ENCODE measurements at regions not wholly inside any gene's neighbourhood (a gene's known extent, or its start where the extent isn't known, plus 50 kb on each side); places are given as distances from the start of the nearest gene placed in this dataset.
"Not testable (repeated sequence)": the region's sequence is repeated elsewhere in the genome, so short reads cannot be mapped to it uniquely, and the experiment has no call there.

- no peak for DNase-seq
Measured at GRCh38 chr6:100322886-100323285, 141.8 kb downstream of the SIM1 start.

GRCh38 chr6:100320686-100321085 is 144.0 kb downstream of the SIM1 start:
- DNase-seq: no peak

GRCh38 chr6:100317031-100317430 is 147.7 kb downstream of the SIM1 start:
- DNase-seq: no peak

GRCh38 chr6:100314186-100314585 is 150.5 kb downstream of the SIM1 start:
- DNase-seq: no peak

GRCh38 chr6:100311707-100312251 is 152.9 kb downstream of the SIM1 start:
- no peak for DNase-seq

- no peak for DNase-seq
Measured at GRCh38 chr6:100309174-100309573, 155.5 kb downstream of the SIM1 start.

GRCh38 chr6:100307561-100307960 is 157.2 kb downstream of the SIM1 start:
- no peak for DNase-seq

- no peak for DNase-seq
Measured at GRCh38 chr6:100305209-100305869, 159.4 kb downstream of the SIM1 start.

GRCh38 chr6:100304575-100304974 is 160.1 kb downstream of the SIM1 start:
- DNase-seq: no peak

GRCh38 chr6:100301731-100302130 is 163.0 kb downstream of the SIM1 start:
- DNase-seq: no peak

GRCh38 chr6:100300221-100300736 is 164.4 kb downstream of the SIM1 start:
- no peak for DNase-seq

- no peak for DNase-seq
Measured at GRCh38 chr6:100296810-100297544, 167.7 kb downstream of the SIM1 start.

GRCh38 chr6:100295172-100295571 is 169.5 kb downstream of the SIM1 start:
- DNase-seq: not testable (repeated sequence)

GRCh38 chr6:100289285-100289684 is 175.4 kb downstream of the SIM1 start:
- DNase-seq: no peak

- no peak for DNase-seq
Measured at GRCh38 chr6:100288311-100288710, 176.4 kb downstream of the SIM1 start.

- no peak for DNase-seq
Measured at GRCh38 chr6:100283285-100283684, 181.4 kb downstream of the SIM1 start.

GRCh38 chr6:100281471-100281901 is 183.2 kb downstream of the SIM1 start:
- DNase-seq: no peak

GRCh38 chr6:100276311-100277057 is 188.2 kb downstream of the SIM1 start:
- no peak for DNase-seq

- DNase-seq: no peak
Measured at GRCh38 chr6:100274147-100274546, 190.6 kb downstream of the SIM1 start.

- DNase-seq: no peak
Measured at GRCh38 chr6:100271625-100272024, 193.1 kb downstream of the SIM1 start.

GRCh38 chr6:100271202-100271601 is 193.5 kb downstream of the SIM1 start:
- no peak for DNase-seq

GRCh38 chr6:100269189-100269588 is 195.5 kb downstream of the SIM1 start:
- no peak for DNase-seq

GRCh38 chr6:100268326-100268725 is 196.4 kb downstream of the SIM1 start:
- no peak for DNase-seq

Data from activated CD8-positive, alpha-beta memory T cell treated with anti-CD3 and anti-CD28 coated beads, Interleukin-2, amount 50 U/mL, for 4 hours (primary cell).